ENCODE measurements at regions not wholly inside any gene's neighbourhood (a gene's known extent, or its start where the extent isn't known, plus 50 kb on each side); places are given as distances from the start of the nearest gene placed in this dataset.
"Not testable (repeated sequence)": the region's sequence is repeated elsewhere in the genome, so short reads cannot be mapped to it uniquely, and the experiment has no call there.

DNA sequence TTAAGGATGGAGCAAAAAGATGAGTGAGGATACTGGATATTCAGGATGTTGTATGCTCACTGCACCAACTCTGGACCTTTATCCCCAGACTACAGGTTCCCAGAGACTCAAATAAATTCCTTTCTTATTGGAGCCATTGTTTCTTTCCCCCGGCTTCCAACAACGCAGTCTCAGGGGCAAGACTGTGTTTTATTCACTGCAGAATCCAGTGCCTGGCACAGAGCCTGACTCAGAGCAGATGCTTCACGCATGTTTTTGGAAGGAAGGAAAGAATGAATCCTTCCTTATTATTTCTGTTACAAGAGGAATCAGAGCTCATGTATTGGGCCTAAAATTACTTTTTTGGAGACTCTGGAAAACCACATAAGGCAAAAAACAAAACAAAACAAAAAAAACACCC lies 96.0 kb upstream of the VGLL4 start:
- no peaks in the 10 kb centered on the region for H3K27me3 ChIP-seq (ENCODE audit: insufficient read depth, poor library complexity, severe bottlenecking)
- no peak for DNase-seq (ENCODE audit: low spot score)
- no peak overlapping the region for H3K27ac ChIP-seq (ENCODE audit: poor library complexity, severe bottlenecking)
- no peaks in the 10 kb centered on the region for H3K9me3 ChIP-seq (ENCODE audit: severe bottlenecking)
- no peaks in the 10 kb centered on the region for H3K4me1 ChIP-seq (ENCODE audit: insufficient read depth, poor library complexity, severe bottlenecking)
- no peak overlapping the region for H3K4me3 ChIP-seq (ENCODE audit: severe bottlenecking)
- no peak for ATAC-seq (ENCODE audit: low read depth)
- TF ChIP-seq CTCF (IDR thresholded peaks at IDR 0.05; ENCODE audit: poor library complexity, severe bottlenecking), result no peak
- no peaks in the 10 kb centered on the region for H3K36me3 ChIP-seq (ENCODE audit: low read depth)

DNA sequence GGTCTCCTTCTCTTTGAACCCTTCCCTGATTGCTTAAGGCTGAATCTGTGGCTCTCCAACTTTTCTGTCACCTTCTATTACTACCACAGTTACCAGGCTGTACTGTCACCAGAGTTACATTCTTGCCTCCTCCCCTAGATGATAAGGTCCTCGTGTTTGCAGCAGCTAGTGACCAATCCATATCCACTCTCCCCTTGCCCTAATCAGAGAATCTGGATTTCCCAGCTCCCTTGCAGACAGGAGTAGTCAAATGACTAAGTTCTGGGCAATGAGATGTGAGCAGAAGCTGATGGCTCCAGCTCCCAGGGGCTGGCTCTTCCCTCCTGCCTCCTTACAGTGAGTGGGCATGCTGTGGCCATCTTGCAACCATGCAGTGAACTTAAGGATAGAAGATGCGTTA lies 95.4 kb upstream of the VGLL4 start:
- ATAC-seq (ENCODE audit: low read depth), result no peak
- Histone ChIP-seq H3K36me3 (ENCODE audit: low read depth) (no peaks in the 10 kb centered on the region), H3K27me3 (ENCODE audit: insufficient read depth, poor library complexity, severe bottlenecking) (no peaks in the 10 kb centered on the region), H3K9me3 (ENCODE audit: severe bottlenecking) (no peaks in the 10 kb centered on the region), H3K4me1 (ENCODE audit: insufficient read depth, poor library complexity, severe bottlenecking) (no peaks in the 10 kb centered on the region), H3K27ac (ENCODE audit: poor library complexity, severe bottlenecking) (no peak overlapping the region), H3K4me3 (ENCODE audit: severe bottlenecking) (no peak overlapping the region)
- TF ChIP-seq CTCF (IDR thresholded peaks at IDR 0.05; ENCODE audit: poor library complexity, severe bottlenecking), result no peak
- DNase-seq (ENCODE audit: low spot score), result no peak

DNA sequence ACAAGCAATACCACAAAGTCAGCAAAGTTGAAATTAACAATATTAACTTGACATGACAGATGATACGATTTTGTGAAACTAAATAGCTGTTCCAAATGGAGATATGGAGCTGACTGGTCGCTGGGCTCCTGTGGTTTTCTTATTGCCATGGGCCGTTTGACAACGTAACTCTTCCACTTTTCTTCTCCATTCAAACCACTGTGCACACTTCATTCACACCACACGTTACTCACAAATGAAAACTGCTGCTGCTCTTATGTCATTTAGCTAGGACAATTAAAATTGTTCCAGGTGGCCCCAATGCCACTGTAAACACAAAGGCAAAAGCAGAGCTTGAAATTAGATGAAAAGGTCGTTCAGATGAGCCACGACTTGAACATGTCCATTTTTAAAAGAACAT lies 94.0 kb upstream of the VGLL4 start:
- TF ChIP-seq CTCF (IDR thresholded peaks at IDR 0.05; ENCODE audit: poor library complexity, severe bottlenecking), result no peak
- no peaks in the 10 kb centered on the region for H3K27me3 ChIP-seq (ENCODE audit: insufficient read depth, poor library complexity, severe bottlenecking)
- H3K9me3 ChIP-seq (ENCODE audit: severe bottlenecking), result no peaks in the 10 kb centered on the region
- DNase-seq (ENCODE audit: low spot score) (no peak), ATAC-seq (ENCODE audit: low read depth) (no peak)
- H3K36me3 ChIP-seq (ENCODE audit: low read depth), result no peaks in the 10 kb centered on the region
- no peak overlapping the region for H3K4me3 ChIP-seq (ENCODE audit: severe bottlenecking)
- no peaks in the 10 kb centered on the region for H3K4me1 ChIP-seq (ENCODE audit: insufficient read depth, poor library complexity, severe bottlenecking)
- no peak overlapping the region for H3K27ac ChIP-seq (ENCODE audit: poor library complexity, severe bottlenecking)

DNA sequence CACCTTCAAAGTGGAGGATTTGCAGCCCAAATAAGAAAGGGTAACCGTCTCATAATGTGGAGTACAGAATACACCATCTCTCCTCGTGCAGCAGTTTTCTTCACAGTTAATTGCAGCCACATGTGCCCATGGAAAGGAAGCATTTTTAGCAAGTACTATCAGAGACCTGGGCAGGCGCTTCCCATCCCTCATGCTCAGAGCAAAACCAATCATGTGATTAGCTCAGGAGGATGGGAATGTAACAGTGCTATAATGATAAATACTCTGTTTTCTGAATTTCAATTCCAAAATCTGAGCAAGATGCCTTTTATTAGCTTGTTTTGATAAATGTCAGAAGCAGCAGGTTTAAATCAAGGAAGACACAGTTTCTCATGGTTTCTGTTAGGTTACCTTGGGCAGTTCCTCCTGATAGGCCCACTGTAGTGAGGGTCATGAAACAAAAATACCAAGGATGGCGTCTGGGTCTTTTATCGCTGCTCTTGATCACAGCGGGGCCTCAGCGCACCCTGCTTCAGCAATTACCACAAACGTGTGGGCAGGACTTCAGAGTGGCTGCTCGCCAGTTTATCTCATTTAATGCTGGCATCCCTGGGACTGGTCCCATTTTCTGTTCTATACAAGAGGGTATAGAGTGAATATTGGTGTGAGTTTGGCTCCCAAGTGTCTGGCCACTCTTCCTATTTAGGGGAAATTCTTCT lies 92.6 kb upstream of the VGLL4 start:
- no peaks in the 10 kb centered on the region for H3K36me3 ChIP-seq (ENCODE audit: low read depth)
- no peaks in the 10 kb centered on the region for H3K27me3 ChIP-seq (ENCODE audit: insufficient read depth, poor library complexity, severe bottlenecking)
- DNase-seq (ENCODE audit: low spot score), result no peak
- no peak overlapping the region for H3K4me3 ChIP-seq (ENCODE audit: severe bottlenecking)
- no peak for ATAC-seq (ENCODE audit: low read depth)
- TF ChIP-seq CTCF (IDR thresholded peaks at IDR 0.05; ENCODE audit: poor library complexity, severe bottlenecking), result no peak
- no peak overlapping the region for H3K27ac ChIP-seq (ENCODE audit: poor library complexity, severe bottlenecking)
- no peaks in the 10 kb centered on the region for H3K4me1 ChIP-seq (ENCODE audit: insufficient read depth, poor library complexity, severe bottlenecking)
- no peaks in the 10 kb centered on the region for H3K9me3 ChIP-seq (ENCODE audit: severe bottlenecking)

DNA sequence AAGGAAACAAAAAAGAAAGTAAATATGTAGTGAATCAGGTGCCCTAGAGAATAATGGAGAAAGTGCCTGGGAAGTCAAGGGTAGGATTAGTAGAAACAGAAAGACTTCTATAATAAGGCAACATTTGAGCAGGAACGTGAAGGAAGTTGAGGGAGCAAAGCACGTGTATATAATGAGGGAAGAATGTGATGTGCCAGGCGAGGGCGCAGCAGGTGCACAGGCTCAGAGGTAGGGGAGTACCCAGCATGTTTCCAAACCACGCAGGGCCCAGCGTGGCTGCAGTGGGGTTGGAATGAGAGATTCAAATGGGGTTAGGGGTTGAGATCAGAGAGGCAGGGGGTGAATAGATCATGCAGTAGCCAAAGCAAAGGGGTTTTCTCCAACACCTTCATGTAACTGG lies 91.9 kb upstream of the VGLL4 start:
- no peak overlapping the region for H3K4me3 ChIP-seq (ENCODE audit: severe bottlenecking)
- ATAC-seq (ENCODE audit: low read depth), result no peak
- TF ChIP-seq CTCF (IDR thresholded peaks at IDR 0.05; ENCODE audit: poor library complexity, severe bottlenecking), result no peak
- no peak for DNase-seq (ENCODE audit: low spot score)
- no peaks in the 10 kb centered on the region for H3K9me3 ChIP-seq (ENCODE audit: severe bottlenecking)
- H3K27me3 ChIP-seq (ENCODE audit: insufficient read depth, poor library complexity, severe bottlenecking), result no peaks in the 10 kb centered on the region
- H3K4me1 ChIP-seq (ENCODE audit: insufficient read depth, poor library complexity, severe bottlenecking), result no peaks in the 10 kb centered on the region
- no peak overlapping the region for H3K27ac ChIP-seq (ENCODE audit: poor library complexity, severe bottlenecking)
- H3K36me3 ChIP-seq (ENCODE audit: low read depth), result no peaks in the 10 kb centered on the region

- not testable (repeated sequence) for DNase-seq (ENCODE audit: low spot score); ATAC-seq (ENCODE audit: low read depth); H3K9me3 ChIP-seq (ENCODE audit: severe bottlenecking); H3K4me3 ChIP-seq (ENCODE audit: severe bottlenecking); H3K27ac ChIP-seq (ENCODE audit: poor library complexity, severe bottlenecking); H3K36me3 ChIP-seq (ENCODE audit: low read depth); H3K27me3 ChIP-seq (ENCODE audit: insufficient read depth, poor library complexity, severe bottlenecking); H3K4me1 ChIP-seq (ENCODE audit: insufficient read depth, poor library complexity, severe bottlenecking)
Observed at GRCh38 chr3:11735111-11735510, 91.4 kb upstream of the VGLL4 start.

Measured in RWPE2 (cell line).